ENCODE measurements at regions not wholly inside any gene's neighbourhood (a gene's known extent, or its start where the extent isn't known, plus 50 kb on each side); places are given as distances from the start of the nearest gene placed in this dataset.
"Not testable (repeated sequence)": the region's sequence is repeated elsewhere in the genome, so short reads cannot be mapped to it uniquely, and the experiment has no call there.

- Histone ChIP-seq H3K4me1 (no peaks in the 10 kb centered on the region), H3K27me3 (no peaks in the 10 kb centered on the region), H3K27ac (no peak overlapping the region), H3K9me3 (no peaks in the 10 kb centered on the region), H3K36me3 (no peaks in the 10 kb centered on the region), H3K4me3 (no peak overlapping the region)
- intact Hi-C loops (cut with DNase I) = no loop called here
- TF ChIP-seq CTCF (IDR thresholded peaks at IDR 0.05) = no peak
- DNase-seq (ENCODE audit: low spot score in 2 of 2) = no peak
Observed at GRCh38 chr3:159039286-159039685, 237.4 kb downstream of the MFSD1 start.

GRCh38 chr3:159045279-159045885, 243.5 kb downstream of the MFSD1 start:
- Histone ChIP-seq H3K4me3 (no peak overlapping the region), H3K4me1 (no peaks in the 10 kb centered on the region), H3K9me3 (no peaks in the 10 kb centered on the region), H3K27ac (no peak overlapping the region), H3K36me3 (no peaks in the 10 kb centered on the region), H3K27me3 (no peaks in the 10 kb centered on the region)
- no peak for DNase-seq (ENCODE audit: low spot score in 2 of 2)
- intact Hi-C loops (cut with DNase I) = no loop called here
- no peak for TF ChIP-seq CTCF (IDR thresholded peaks at IDR 0.05)

- no peak for DNase-seq (ENCODE audit: low spot score in 2 of 2)
- no peak overlapping the region for H3K4me3 ChIP-seq
- H3K27ac ChIP-seq = no peak overlapping the region
- H3K27me3 ChIP-seq = no peaks in the 10 kb centered on the region
- H3K36me3 ChIP-seq = no peaks in the 10 kb centered on the region
- H3K9me3 ChIP-seq = no peaks in the 10 kb centered on the region
- intact Hi-C loops (cut with DNase I) = no loop called here
- H3K4me1 ChIP-seq = no peaks in the 10 kb centered on the region
- TF ChIP-seq CTCF (IDR thresholded peaks at IDR 0.05) = no peak
Observed at GRCh38 chr3:159047361-159047760, 245.5 kb downstream of the MFSD1 start.

- DNase-seq (ENCODE audit: low spot score in 2 of 2) = not testable (repeated sequence)
Observed at GRCh38 chr3:159052494-159052893, 250.6 kb downstream of the MFSD1 start.

GRCh38 chr3:159057621-159058020, 255.8 kb downstream of the MFSD1 start:
- no peaks in the 10 kb centered on the region for H3K4me1 ChIP-seq
- no peak overlapping the region for H3K4me3 ChIP-seq
- H3K27me3 ChIP-seq = no peaks in the 10 kb centered on the region
- H3K9me3 ChIP-seq = no peaks in the 10 kb centered on the region
- intact Hi-C loops (cut with DNase I) = no loop called here
- no peaks in the 10 kb centered on the region for H3K36me3 ChIP-seq
- DNase-seq (ENCODE audit: low spot score in 2 of 2) = no peak
- H3K27ac ChIP-seq = no peak overlapping the region
- no peak for TF ChIP-seq CTCF (IDR thresholded peaks at IDR 0.05)

More at GRCh38 chr3:159052494-159052893, 250.6 kb downstream of the MFSD1 start:
- H3K27ac ChIP-seq; H3K4me3 ChIP-seq; H3K36me3 ChIP-seq; H3K27me3 ChIP-seq; H3K4me1 ChIP-seq; intact Hi-C loops (cut with DNase I); H3K9me3 ChIP-seq: not testable (repeated sequence)

GRCh38 chr3:159058859-159059258, 257.0 kb downstream of the MFSD1 start:
- no peak for DNase-seq (ENCODE audit: low spot score in 2 of 2)
- H3K9me3 ChIP-seq = no peaks in the 10 kb centered on the region
- H3K4me3 ChIP-seq = no peak overlapping the region
- no peaks in the 10 kb centered on the region for H3K27me3 ChIP-seq
- intact Hi-C loops (cut with DNase I) = no loop called here
- H3K27ac ChIP-seq = no peak overlapping the region
- no peaks in the 10 kb centered on the region for H3K4me1 ChIP-seq
- no peaks in the 10 kb centered on the region for H3K36me3 ChIP-seq
- TF ChIP-seq CTCF (IDR thresholded peaks at IDR 0.05) = no peak
